MG63 (cell line): ENCODE measurements at regions not wholly inside any gene's neighbourhood (a gene's known extent, or its start where the extent isn't known, plus 50 kb on each side); places are given as distances from the start of the nearest gene placed in this dataset.
A peak's percentile ranks its signal among the peaks of the same experiment; 100 is the strongest.

Source experiments
- DNase-seq: peaks from one replicate; pipeline ENCODE4 v3.0.0-alpha.2; 2020
- H3K27me3 ChIP-seq: fragments of 250-450 bp; sonication (Bioruptor Pico); 2 replicates; pipeline ENCODE4 v1.5.1; 2020; ENCODE audit warnings: mild to moderate bottlenecking, moderate library complexity
- H3K36me3 ChIP-seq: fragments of 250-450 bp; sonication (Bioruptor Pico); 2 replicates; pipeline ENCODE4 v1.5.1; 2020; ENCODE audit warnings: mild to moderate bottlenecking, moderate library complexity
- H3K4me3 ChIP-seq: fragments of 250-450 bp; sonication (Bioruptor Pico); 2 replicates; pipeline ENCODE4 v1.5.1; 2020; ENCODE audit warnings: mild to moderate bottlenecking, moderate library complexity
- H3K9me3 ChIP-seq: fragments of 250-450 bp; sonication (Bioruptor Pico); 2 replicates; pipeline ENCODE4 v1.5.1; 2020; ENCODE audit warnings: mild to moderate bottlenecking, moderate library complexity

GRCh38 chr1:173128742-173129141, 78.0 kb upstream of the TNFSF18 start:
- Histone ChIP-seq H3K9me3 (no peaks in the 10 kb centered on the region), H3K36me3 (no peaks in the 10 kb centered on the region), H3K4me3 (no peak overlapping the region), H3K27me3 (no peaks in the 10 kb centered on the region)
- DNase-seq, result no peak

GRCh38 chr1:173127369-173128307, 76.9 kb upstream of the TNFSF18 start:
- no peak for DNase-seq
- H3K27me3 ChIP-seq, result no peaks in the 10 kb centered on the region
- H3K9me3 ChIP-seq, result no peaks in the 10 kb centered on the region
- no peaks in the 10 kb centered on the region for H3K36me3 ChIP-seq
- H3K4me3 ChIP-seq, result no peak overlapping the region

- H3K36me3 ChIP-seq, result no peaks in the 10 kb centered on the region
- DNase-seq, result no peak
- H3K9me3 ChIP-seq, result no peaks in the 10 kb centered on the region
- H3K27me3 ChIP-seq, result no peaks in the 10 kb centered on the region
- H3K4me3 ChIP-seq, result no peak overlapping the region
Observed at GRCh38 chr1:173126421-173126820, 75.7 kb upstream of the TNFSF18 start.

GRCh38 chr1:173122958-173123852, 72.5 kb upstream of the TNFSF18 start:
- H3K9me3 ChIP-seq, result no peaks in the 10 kb centered on the region
- no peaks in the 10 kb centered on the region for H3K36me3 ChIP-seq
- peak; percentile 81 for DNase-seq
- peak overlapping the region; percentile 13 for H3K4me3 ChIP-seq
- no peaks in the 10 kb centered on the region for H3K27me3 ChIP-seq

GRCh38 chr1:173122344-173122935, 71.7 kb upstream of the TNFSF18 start:
- Histone ChIP-seq H3K4me3 (peak overlapping the region; percentile 13), H3K36me3 (no peaks in the 10 kb centered on the region)
- DNase-seq, result no peak

GRCh38 chr1:173118404-173118803, 67.7 kb upstream of the TNFSF18 start:
- H3K4me3 ChIP-seq, result no peak overlapping the region
- H3K36me3 ChIP-seq, result no peaks in the 10 kb centered on the region
- H3K27me3 ChIP-seq, result no peaks in the 10 kb centered on the region
- no peak for DNase-seq
- no peaks in the 10 kb centered on the region for H3K9me3 ChIP-seq

More at GRCh38 chr1:173122344-173122935, 71.7 kb upstream of the TNFSF18 start:
- H3K27me3 ChIP-seq, result no peaks in the 10 kb centered on the region
- no peaks in the 10 kb centered on the region for H3K9me3 ChIP-seq

GRCh38 chr1:173117761-173118160, 67.0 kb upstream of the TNFSF18 start:
- Histone ChIP-seq H3K36me3 (no peaks in the 10 kb centered on the region), H3K9me3 (no peaks in the 10 kb centered on the region), H3K4me3 (no peak overlapping the region), H3K27me3 (no peaks in the 10 kb centered on the region)
- no peak for DNase-seq

- DNase-seq, result no peak
- Histone ChIP-seq H3K4me3 (no peak overlapping the region), H3K36me3 (no peaks in the 10 kb centered on the region), H3K9me3 (no peaks in the 10 kb centered on the region), H3K27me3 (no peaks in the 10 kb centered on the region)
Observed at GRCh38 chr1:173117108-173117633, 66.4 kb upstream of the TNFSF18 start.

GRCh38 chr1:173114346-173114745, 63.6 kb upstream of the TNFSF18 start:
- no peaks in the 10 kb centered on the region for H3K36me3 ChIP-seq
- H3K27me3 ChIP-seq, result no peaks in the 10 kb centered on the region
- DNase-seq, result no peak
- H3K9me3 ChIP-seq, result no peaks in the 10 kb centered on the region
- H3K4me3 ChIP-seq, result no peak overlapping the region

GRCh38 chr1:173113015-173113741, 62.4 kb upstream of the TNFSF18 start:
- no peak overlapping the region for H3K4me3 ChIP-seq
- no peaks in the 10 kb centered on the region for H3K36me3 ChIP-seq
- no peaks in the 10 kb centered on the region for H3K27me3 ChIP-seq
- peak; percentile 34 for DNase-seq
- H3K9me3 ChIP-seq, result peaks cover 5% of the 10 kb centered on the region

GRCh38 chr1:173112129-173112528, 61.4 kb upstream of the TNFSF18 start:
- H3K4me3 ChIP-seq, result no peak overlapping the region
- no peaks in the 10 kb centered on the region for H3K36me3 ChIP-seq
- no peaks in the 10 kb centered on the region for H3K27me3 ChIP-seq
- H3K9me3 ChIP-seq, result peaks cover 9% of the 10 kb centered on the region
- no peak for DNase-seq

- Histone ChIP-seq H3K9me3 (peaks cover 9% of the 10 kb centered on the region), H3K27me3 (no peaks in the 10 kb centered on the region), H3K36me3 (no peaks in the 10 kb centered on the region), H3K4me3 (no peak overlapping the region)
- no peak for DNase-seq
Observed at GRCh38 chr1:173107696-173108095, 57.0 kb upstream of the TNFSF18 start.

GRCh38 chr1:173103006-173103405, 52.3 kb upstream of the TNFSF18 start:
- Histone ChIP-seq H3K9me3 (peaks cover 2% of the 10 kb centered on the region), H3K36me3 (no peaks in the 10 kb centered on the region), H3K4me3 (no peak overlapping the region), H3K27me3 (no peaks in the 10 kb centered on the region)
- no peak for DNase-seq

GRCh38 chr1:173101589-173101988, 50.8 kb upstream of the TNFSF18 start:
- no peak overlapping the region for H3K4me3 ChIP-seq
- no peaks in the 10 kb centered on the region; the same call in 1 of the 2 replicates for H3K9me3 ChIP-seq
- DNase-seq, result no peak
- no peaks in the 10 kb centered on the region for H3K27me3 ChIP-seq
- no peaks in the 10 kb centered on the region for H3K36me3 ChIP-seq

- no peak overlapping the region for H3K4me3 ChIP-seq
- no peaks in the 10 kb centered on the region for H3K36me3 ChIP-seq
- H3K27me3 ChIP-seq, result no peaks in the 10 kb centered on the region
- no peaks in the 10 kb centered on the region for H3K9me3 ChIP-seq
- DNase-seq, result no peak
Observed at GRCh38 chr1:173100476-173101107, 49.9 kb upstream of the TNFSF18 start.
